ENCODE measurements at regions not wholly inside any gene's neighbourhood (a gene's known extent, or its start where the extent isn't known, plus 50 kb on each side); places are given as distances from the start of the nearest gene placed in this dataset.

DNA sequence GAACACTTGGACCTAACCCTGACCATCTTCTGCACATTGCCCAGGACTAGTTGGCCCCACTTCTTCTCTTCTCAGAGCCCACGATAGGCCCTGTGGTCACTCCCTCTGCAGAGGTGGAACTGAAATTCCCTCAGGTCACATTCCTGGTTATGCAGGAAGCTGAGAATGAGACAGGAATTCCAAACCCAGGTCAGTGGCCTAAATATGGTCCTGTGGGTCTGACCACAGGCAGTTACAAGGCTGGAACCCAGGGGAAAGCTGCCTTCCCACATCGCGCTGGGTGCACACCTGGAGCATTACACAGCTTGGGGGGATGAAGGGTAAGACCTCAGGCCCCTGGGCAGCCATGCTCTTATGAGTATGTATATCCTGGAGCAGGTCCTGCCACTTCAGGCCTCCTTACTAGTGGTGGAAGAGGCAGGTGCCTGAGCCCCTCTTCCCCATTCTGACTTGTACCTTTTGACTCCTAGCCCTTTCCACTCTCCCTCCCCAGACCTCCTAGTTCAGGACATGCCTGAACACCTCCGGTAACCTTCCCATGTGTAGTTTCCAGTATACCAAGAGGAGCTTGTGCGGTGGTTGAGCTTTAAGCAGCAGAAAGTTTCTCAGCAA lies 173.5 kb downstream of the ASMT start:
- peaks cover 0 to 17% (median 4%) of the 10 kb centered on the region in 5 experiments for H3K9me3 ChIP-seq (ENCODE audit: control extremely low read depth in 1 of 5, control insufficient read depth in 4 of 5, insufficient read depth in 2 of 5, low read depth in 1 of 5, low read length in 4 of 5)
- no peaks in the 10 kb centered on the region for H3K27me3 ChIP-seq (replicated peaks in 2 of 5; ENCODE audit: control insufficient read depth in 4 of 5, insufficient read depth in 5 of 5, low read length in 4 of 5)
- 96% methylated on average over 4 of the region's 5 CpGs for WGBS (ENCODE audit: insufficient coverage)
- no peak overlapping the region for H3K4me3 ChIP-seq (ENCODE audit: control insufficient read depth in 1 of 7, extremely low read depth in 1 of 7, insufficient read depth in 4 of 7, low read depth in 2 of 7, low read length in 6 of 7)
- POLR2A ChIA-PET: no interaction called here
- no peaks in the 10 kb centered on the region for H3K36me3 ChIP-seq (ENCODE audit: control insufficient read depth in 4 of 4, insufficient read depth in 4 of 4, low read length in 3 of 4)
- no peak for DNase-seq
- no peak overlapping the region for H3K27ac ChIP-seq (ENCODE audit: insufficient read depth in 1 of 2, low read depth in 1 of 2, low read length in 2 of 2, poor library complexity in 1 of 2, severe bottlenecking in 2 of 2)
- CTCF ChIA-PET: no interaction called here
- H3K4me1 ChIP-seq (ENCODE audit: control extremely low read depth in 1 of 4, control insufficient read depth in 4 of 4, insufficient read depth in 4 of 4, low read length in 3 of 4): no peaks in the 10 kb centered on the region

DNA sequence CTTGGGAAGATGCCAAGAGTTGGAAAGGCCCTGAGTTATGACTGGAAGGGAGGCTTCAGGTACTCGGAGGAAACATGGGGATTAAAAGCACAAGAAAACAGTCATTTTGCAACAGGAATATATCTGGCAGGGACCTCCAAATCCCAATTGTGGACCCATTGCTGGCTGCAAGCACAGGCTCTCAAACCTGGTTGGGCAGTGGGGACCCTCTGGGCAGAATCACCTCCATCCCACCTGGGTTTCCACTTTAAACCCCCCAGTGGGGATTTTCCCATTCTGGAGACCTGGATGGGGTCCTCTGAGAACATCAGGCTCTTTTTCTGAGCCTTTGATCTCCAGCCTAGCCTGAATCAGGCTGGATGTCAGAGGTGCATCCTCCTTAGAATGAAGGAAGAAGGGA lies 177.8 kb downstream of the ASMT start:
- Histone ChIP-seq H3K4me3 (ENCODE audit: control insufficient read depth in 1 of 7, extremely low read depth in 1 of 7, insufficient read depth in 4 of 7, low read depth in 2 of 7, low read length in 6 of 7) (no peak overlapping the region), H3K36me3 (ENCODE audit: control insufficient read depth in 4 of 4, insufficient read depth in 4 of 4, low read length in 3 of 4) (no peaks in the 10 kb centered on the region), H3K4me1 (ENCODE audit: control extremely low read depth in 1 of 4, control insufficient read depth in 4 of 4, insufficient read depth in 4 of 4, low read length in 3 of 4) (no peaks in the 10 kb centered on the region), H3K27ac (ENCODE audit: insufficient read depth in 1 of 2, low read depth in 1 of 2, low read length in 2 of 2, poor library complexity in 1 of 2, severe bottlenecking in 2 of 2) (no peak overlapping the region), H3K9me3 (ENCODE audit: control extremely low read depth in 1 of 5, control insufficient read depth in 4 of 5, insufficient read depth in 2 of 5, low read depth in 1 of 5, low read length in 4 of 5) (no peaks in the 10 kb centered on the region), H3K27me3 (replicated peaks in 2 of 5; ENCODE audit: control insufficient read depth in 4 of 5, insufficient read depth in 5 of 5, low read length in 4 of 5) (peaks cover 0 to 3% (median 0%) of the 10 kb centered on the region in 5 experiments)
- POLR2A ChIA-PET: no interaction called here
- DNase-seq: no peak
- CTCF ChIA-PET: no interaction called here
- WGBS (ENCODE audit: insufficient coverage): 83% methylated on average over 1 of the region's 1 CpG

DNA sequence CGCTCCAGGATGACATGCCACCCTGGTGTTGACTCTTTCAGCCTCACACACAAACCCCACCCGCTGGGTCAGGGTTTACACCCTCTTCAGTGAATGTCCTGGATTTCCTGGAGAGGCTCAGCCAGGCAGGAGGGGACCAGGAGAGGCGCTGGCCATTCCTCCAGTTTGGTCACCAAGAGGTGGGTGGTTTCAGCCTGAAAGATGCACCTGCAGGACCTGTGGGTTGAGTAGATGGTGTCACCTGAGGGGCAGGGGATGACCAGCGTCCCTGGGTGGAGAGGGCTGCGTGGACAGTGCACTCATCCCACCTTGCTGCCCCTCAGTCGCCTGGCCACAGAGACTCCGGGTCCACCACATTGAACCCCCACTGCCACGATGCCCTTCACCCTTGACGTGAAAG lies 179.7 kb downstream of the ASMT start:
- DNase-seq: no peak
- ChIA-PET POLR2A (no interaction called here), CTCF (no interaction called here)
- H3K27me3 ChIP-seq (replicated peaks in 2 of 5; ENCODE audit: control insufficient read depth in 4 of 5, insufficient read depth in 5 of 5, low read length in 4 of 5): peaks cover 0 to 3% (median 0%) of the 10 kb centered on the region in 5 experiments
- no peak overlapping the region for H3K27ac ChIP-seq (ENCODE audit: insufficient read depth in 1 of 2, low read depth in 1 of 2, low read length in 2 of 2, poor library complexity in 1 of 2, severe bottlenecking in 2 of 2)
- no peak overlapping the region for H3K4me3 ChIP-seq (ENCODE audit: control insufficient read depth in 1 of 7, extremely low read depth in 1 of 7, insufficient read depth in 4 of 7, low read depth in 2 of 7, low read length in 6 of 7)
- H3K4me1 ChIP-seq (ENCODE audit: control extremely low read depth in 1 of 4, control insufficient read depth in 4 of 4, insufficient read depth in 4 of 4, low read length in 3 of 4): no peaks in the 10 kb centered on the region
- H3K9me3 ChIP-seq (ENCODE audit: control extremely low read depth in 1 of 5, control insufficient read depth in 4 of 5, insufficient read depth in 2 of 5, low read depth in 1 of 5, low read length in 4 of 5): no peaks in the 10 kb centered on the region
- no peaks in the 10 kb centered on the region for H3K36me3 ChIP-seq (ENCODE audit: control insufficient read depth in 4 of 4, insufficient read depth in 4 of 4, low read length in 3 of 4)
- WGBS (ENCODE audit: insufficient coverage): 85% methylated on average over 7 of the region's 9 CpGs

DNA sequence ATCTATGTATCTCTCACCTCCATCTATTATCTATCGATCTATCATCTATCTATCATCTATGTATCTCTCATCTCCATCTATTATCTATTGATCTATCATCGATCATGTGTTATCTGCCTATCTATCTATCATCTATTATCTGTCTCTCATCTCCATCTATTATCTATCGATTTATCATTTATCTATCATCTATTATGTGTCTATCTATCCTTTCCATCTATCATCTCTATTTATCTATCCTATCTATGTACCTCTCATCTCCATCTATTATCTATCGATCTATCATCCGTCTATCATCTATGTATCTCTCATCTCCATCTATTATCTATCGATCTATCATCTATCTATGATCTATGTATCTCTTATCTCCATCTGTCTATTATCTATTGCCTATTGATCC lies 188.1 kb downstream of the ASMT start:
- ChIA-PET POLR2A (no interaction called here), CTCF (no interaction called here)
- Histone ChIP-seq H3K27ac (ENCODE audit: insufficient read depth in 1 of 2, low read depth in 1 of 2, low read length in 2 of 2, poor library complexity in 1 of 2, severe bottlenecking in 2 of 2) (no peak overlapping the region), H3K9me3 (ENCODE audit: control extremely low read depth in 1 of 5, control insufficient read depth in 4 of 5, insufficient read depth in 2 of 5, low read depth in 1 of 5, low read length in 4 of 5) (peaks cover 0 to 3% (median 0%) of the 10 kb centered on the region in 5 experiments), H3K4me1 (ENCODE audit: control extremely low read depth in 1 of 4, control insufficient read depth in 4 of 4, insufficient read depth in 4 of 4, low read length in 3 of 4) (no peaks in the 10 kb centered on the region), H3K27me3 (replicated peaks in 2 of 5; ENCODE audit: control insufficient read depth in 4 of 5, insufficient read depth in 5 of 5, low read length in 4 of 5) (peaks cover 0 to 11% (median 2%) of the 10 kb centered on the region in 5 experiments), H3K36me3 (ENCODE audit: control insufficient read depth in 4 of 4, insufficient read depth in 4 of 4, low read length in 3 of 4) (no peaks in the 10 kb centered on the region), H3K4me3 (ENCODE audit: control insufficient read depth in 1 of 7, extremely low read depth in 1 of 7, insufficient read depth in 4 of 7, low read depth in 2 of 7, low read length in 6 of 7) (no peak overlapping the region)
- WGBS (ENCODE audit: insufficient coverage): 99% methylated on average over 6 of the region's 6 CpGs
- DNase-seq: no peak

DNA sequence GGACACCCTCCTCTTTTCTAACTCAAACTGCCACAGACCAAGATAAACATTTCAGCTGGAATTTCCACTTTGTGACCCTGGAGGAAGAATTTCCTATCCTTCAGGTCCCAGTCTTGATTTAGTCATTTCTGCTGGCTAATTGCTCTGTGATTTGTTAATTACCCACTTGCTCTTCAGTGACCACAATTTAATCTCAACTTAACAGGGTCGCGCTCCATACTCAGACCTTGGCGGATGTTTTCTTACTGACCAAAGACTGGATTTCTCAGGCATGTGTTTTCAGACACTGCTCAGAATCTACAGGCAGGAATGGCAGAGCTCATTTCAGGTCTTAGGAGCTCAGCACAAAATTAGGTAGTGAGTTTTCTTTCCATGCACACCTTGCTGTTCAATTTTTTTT lies 188.9 kb downstream of the ASMT start:
- DNase-seq: peak in 2 of 3 donors; percentile 39 to 54
- peaks cover 0 to 11% (median 2%) of the 10 kb centered on the region in 5 experiments for H3K27me3 ChIP-seq (replicated peaks in 2 of 5; ENCODE audit: control insufficient read depth in 4 of 5, insufficient read depth in 5 of 5, low read length in 4 of 5)
- no peak overlapping the region for H3K27ac ChIP-seq (ENCODE audit: insufficient read depth in 1 of 2, low read depth in 1 of 2, low read length in 2 of 2, poor library complexity in 1 of 2, severe bottlenecking in 2 of 2)
- no peaks in the 10 kb centered on the region for H3K4me1 ChIP-seq (ENCODE audit: control extremely low read depth in 1 of 4, control insufficient read depth in 4 of 4, insufficient read depth in 4 of 4, low read length in 3 of 4)
- H3K9me3 ChIP-seq (ENCODE audit: control extremely low read depth in 1 of 5, control insufficient read depth in 4 of 5, insufficient read depth in 2 of 5, low read depth in 1 of 5, low read length in 4 of 5): peaks cover 0 to 3% (median 0%) of the 10 kb centered on the region in 5 experiments
- WGBS (ENCODE audit: insufficient coverage): 95% methylated on average over 3 of the region's 3 CpGs
- H3K4me3 ChIP-seq (ENCODE audit: control insufficient read depth in 1 of 7, extremely low read depth in 1 of 7, insufficient read depth in 4 of 7, low read depth in 2 of 7, low read length in 6 of 7): no peak overlapping the region
- ChIA-PET POLR2A (no interaction called here), CTCF (no interaction called here)
- no peaks in the 10 kb centered on the region for H3K36me3 ChIP-seq (ENCODE audit: control insufficient read depth in 4 of 4, insufficient read depth in 4 of 4, low read length in 3 of 4)

DNA sequence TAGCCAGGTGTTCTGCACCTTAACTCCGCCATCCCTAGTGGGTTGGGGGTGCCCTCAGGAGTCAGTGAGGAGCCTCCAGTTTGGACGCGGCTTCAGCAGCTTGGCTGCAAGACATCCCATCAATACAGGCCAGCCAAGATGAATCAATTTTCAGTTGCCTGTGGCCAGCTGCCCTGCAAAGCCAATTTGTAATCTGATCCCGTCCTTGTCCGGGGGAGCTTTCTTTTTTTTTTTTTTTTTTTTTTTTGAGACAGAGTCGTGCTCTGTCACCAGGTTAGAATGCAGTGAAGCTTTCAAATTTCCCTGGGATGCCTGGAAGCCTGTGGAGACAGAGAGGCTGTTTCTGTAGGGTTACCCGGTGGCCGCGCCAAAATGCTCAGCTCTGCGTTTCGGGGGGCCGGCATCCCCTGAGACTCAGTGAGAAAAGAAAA lies 192.5 kb downstream of the ASMT start:
- Histone ChIP-seq H3K27me3 (replicated peaks in 2 of 5; ENCODE audit: control insufficient read depth in 4 of 5, insufficient read depth in 5 of 5, low read length in 4 of 5) (peaks cover 0 to 11% (median 2%) of the 10 kb centered on the region in 5 experiments), H3K36me3 (ENCODE audit: control insufficient read depth in 4 of 4, insufficient read depth in 4 of 4, low read length in 3 of 4) (no peaks in the 10 kb centered on the region), H3K4me1 (ENCODE audit: control extremely low read depth in 1 of 4, control insufficient read depth in 4 of 4, insufficient read depth in 4 of 4, low read length in 3 of 4) (no peaks in the 10 kb centered on the region), H3K4me3 (ENCODE audit: control insufficient read depth in 1 of 7, extremely low read depth in 1 of 7, insufficient read depth in 4 of 7, low read depth in 2 of 7, low read length in 6 of 7) (no peak overlapping the region), H3K27ac (ENCODE audit: insufficient read depth in 1 of 2, low read depth in 1 of 2, low read length in 2 of 2, poor library complexity in 1 of 2, severe bottlenecking in 2 of 2) (no peak overlapping the region), H3K9me3 (ENCODE audit: control extremely low read depth in 1 of 5, control insufficient read depth in 4 of 5, insufficient read depth in 2 of 5, low read depth in 1 of 5, low read length in 4 of 5) (no peaks in the 10 kb centered on the region)
- no peak for DNase-seq
- POLR2A ChIA-PET: no interaction called here
- WGBS (ENCODE audit: insufficient coverage): 37% methylated on average over 9 of the region's 12 CpGs
- CTCF ChIA-PET: no interaction called here

DNA sequence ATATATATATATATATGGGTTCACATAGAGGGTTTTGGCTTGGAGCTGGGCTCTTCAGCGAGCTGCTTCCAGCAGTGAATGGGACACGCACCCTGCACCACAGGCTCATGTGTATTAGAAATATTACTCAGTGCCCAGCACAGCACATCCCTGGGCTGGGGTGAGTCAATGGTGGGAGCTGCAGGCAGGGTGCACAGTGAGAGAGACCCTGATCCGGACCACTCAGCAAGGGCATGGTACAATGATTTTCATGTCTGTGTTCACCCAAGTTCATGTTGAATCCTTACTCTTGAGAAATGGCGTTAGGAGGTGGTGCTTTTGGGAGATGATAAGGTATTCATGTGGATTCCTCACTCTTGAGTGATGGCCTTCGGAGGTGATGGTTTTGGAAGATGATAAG lies 194.7 kb downstream of the ASMT start:
- H3K4me3 ChIP-seq (ENCODE audit: control insufficient read depth in 1 of 7, extremely low read depth in 1 of 7, insufficient read depth in 4 of 7, low read depth in 2 of 7, low read length in 6 of 7): no peak overlapping the region
- ChIA-PET CTCF (no interaction called here), POLR2A (no interaction called here)
- no peaks in the 10 kb centered on the region for H3K36me3 ChIP-seq (ENCODE audit: control insufficient read depth in 4 of 4, insufficient read depth in 4 of 4, low read length in 3 of 4)
- H3K9me3 ChIP-seq (ENCODE audit: control extremely low read depth in 1 of 5, control insufficient read depth in 4 of 5, insufficient read depth in 2 of 5, low read depth in 1 of 5, low read length in 4 of 5): no peaks in the 10 kb centered on the region
- peaks cover 0 to 11% (median 3%) of the 10 kb centered on the region in 5 experiments for H3K27me3 ChIP-seq (replicated peaks in 2 of 5; ENCODE audit: control insufficient read depth in 4 of 5, insufficient read depth in 5 of 5, low read length in 4 of 5)
- H3K4me1 ChIP-seq (ENCODE audit: control extremely low read depth in 1 of 4, control insufficient read depth in 4 of 4, insufficient read depth in 4 of 4, low read length in 3 of 4): no peaks in the 10 kb centered on the region
- no peak for DNase-seq
- no peak overlapping the region for H3K27ac ChIP-seq (ENCODE audit: insufficient read depth in 1 of 2, low read depth in 1 of 2, low read length in 2 of 2, poor library complexity in 1 of 2, severe bottlenecking in 2 of 2)
- 100% methylated on average over 2 of the region's 5 CpGs for WGBS (ENCODE audit: insufficient coverage)
